Subcutaneous abdominal adipose tissue (tissue), 5 donors: ENCODE measurements at regions not wholly inside any gene's neighbourhood (a gene's known extent, or its start where the extent isn't known, plus 50 kb on each side); places are given as distances from the start of the nearest gene placed in this dataset.

ENCODE experiments used
- H3K27ac ChIP-seq: one replicate; pipeline ENCODE4 v1.7.0; 2013; ENCODE audit warnings: low read depth, mild to moderate bottlenecking, inconsistent platforms, low read length, moderate library complexity
- H3K27me3 ChIP-seq, 5 donors: one replicate each; pipeline ENCODE4 v1.7.0; 2013; ENCODE audit warnings: low read length in 5 of 5, inconsistent platforms in 1 of 5; ENCODE audit not compliant: control insufficient read depth in 5 of 5, insufficient read depth in 4 of 5
- H3K36me3 ChIP-seq, 5 donors: one replicate each; pipeline ENCODE4 v1.7.0; 2013; ENCODE audit warnings: low read length in 5 of 5; ENCODE audit not compliant: control insufficient read depth in 5 of 5, insufficient read depth in 5 of 5
- H3K4me1 ChIP-seq, 5 donors: one replicate each; pipeline ENCODE4 v1.7.0; 2013; ENCODE audit warnings: low read length in 5 of 5, mild to moderate bottlenecking in 3 of 5, moderate library complexity in 1 of 5; ENCODE audit not compliant: control insufficient read depth in 5 of 5, insufficient read depth in 5 of 5
- H3K4me3 ChIP-seq, 5 donors: one replicate each; pipeline ENCODE4 v1.7.0; 2013; ENCODE audit warnings: low read length in 5 of 5, low read depth in 1 of 5
- H3K9ac ChIP-seq, 5 donors: one replicate each; pipeline ENCODE4 v1.7.0; 2013; ENCODE audit warnings: low read length in 5 of 5, mild to moderate bottlenecking in 4 of 5, moderate library complexity in 3 of 5
- H3K9me3 ChIP-seq, 5 donors: one replicate each; pipeline ENCODE4 v1.7.0; 2013; ENCODE audit warnings: low read length in 5 of 5; ENCODE audit not compliant: control insufficient read depth in 5 of 5
- donor health status: healthy.
- donor health status: healthy.
- donor health status: healthy.
- donor health status: healthy.
- donor health status: healthy.

DNA sequence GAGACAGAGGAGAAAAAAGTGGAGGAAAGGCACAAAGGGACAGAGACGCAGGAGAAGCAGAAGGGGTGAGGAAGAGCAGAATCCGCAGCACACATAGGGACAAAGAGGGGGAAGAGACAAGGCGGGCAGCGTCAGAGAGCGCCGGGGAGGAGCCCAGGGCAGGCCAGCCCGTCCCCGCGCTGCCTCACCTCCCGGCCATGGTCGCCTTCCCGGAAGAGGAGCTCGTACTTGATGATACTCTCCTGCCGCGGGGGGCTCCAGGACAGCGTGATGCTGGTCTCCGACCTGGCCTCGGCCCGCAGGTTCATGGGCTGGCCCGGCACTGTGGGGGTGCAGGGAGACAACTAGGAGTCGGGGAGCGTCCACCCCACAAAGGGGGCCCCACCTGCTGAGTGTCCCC lies 100.6 kb downstream of the PTPRS start:
- Histone ChIP-seq H3K36me3 (peaks cover 6 to 70% (median 51%) of the 10 kb centered on the region in 5 donors), H3K27me3 (no peaks in the 10 kb centered on the region), H3K9ac (no peak overlapping the region), H3K4me3 (no peak overlapping the region), H3K27ac (no peak overlapping the region), H3K9me3 (no peaks in the 10 kb centered on the region), H3K4me1 (no peaks in the 10 kb centered on the region)

DNA sequence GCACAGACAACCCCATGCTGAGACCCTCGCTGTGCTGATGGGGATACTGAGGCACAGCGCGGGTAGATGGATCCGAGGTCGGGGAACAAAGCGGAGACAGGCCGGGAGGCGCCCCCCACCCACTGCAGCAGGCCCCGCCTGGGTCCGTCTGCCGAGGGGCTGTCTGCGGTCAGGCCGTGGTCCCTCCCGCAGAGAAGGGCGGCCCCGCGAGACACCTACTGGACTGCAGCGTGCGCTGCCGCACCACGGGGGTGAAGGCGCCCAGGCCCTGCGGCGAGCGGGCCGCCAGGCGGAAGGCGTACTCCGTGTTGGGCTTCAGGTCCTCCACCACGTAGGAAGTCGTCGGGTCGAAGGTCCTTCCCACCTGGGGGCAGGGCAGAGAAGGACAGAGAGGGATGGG lies 101.9 kb downstream of the PTPRS start:
- Histone ChIP-seq H3K9me3 (no peaks in the 10 kb centered on the region), H3K27ac (no peak overlapping the region), H3K4me3 (no peak overlapping the region), H3K36me3 (peaks cover 6 to 63% (median 43%) of the 10 kb centered on the region in 5 donors), H3K4me1 (no peaks in the 10 kb centered on the region), H3K27me3 (no peaks in the 10 kb centered on the region), H3K9ac (no peak overlapping the region)

- Histone ChIP-seq H3K9me3 (no peaks in the 10 kb centered on the region), H3K4me1 (no peaks in the 10 kb centered on the region), H3K9ac (no peak overlapping the region), H3K27ac (no peak overlapping the region), H3K36me3 (peaks cover 6 to 58% (median 41%) of the 10 kb centered on the region in 5 donors), H3K4me3 (no peak overlapping the region), H3K27me3 (no peaks in the 10 kb centered on the region)
Observed at GRCh38 chr19:5237939-5238480, 102.6 kb downstream of the PTPRS start.

DNA sequence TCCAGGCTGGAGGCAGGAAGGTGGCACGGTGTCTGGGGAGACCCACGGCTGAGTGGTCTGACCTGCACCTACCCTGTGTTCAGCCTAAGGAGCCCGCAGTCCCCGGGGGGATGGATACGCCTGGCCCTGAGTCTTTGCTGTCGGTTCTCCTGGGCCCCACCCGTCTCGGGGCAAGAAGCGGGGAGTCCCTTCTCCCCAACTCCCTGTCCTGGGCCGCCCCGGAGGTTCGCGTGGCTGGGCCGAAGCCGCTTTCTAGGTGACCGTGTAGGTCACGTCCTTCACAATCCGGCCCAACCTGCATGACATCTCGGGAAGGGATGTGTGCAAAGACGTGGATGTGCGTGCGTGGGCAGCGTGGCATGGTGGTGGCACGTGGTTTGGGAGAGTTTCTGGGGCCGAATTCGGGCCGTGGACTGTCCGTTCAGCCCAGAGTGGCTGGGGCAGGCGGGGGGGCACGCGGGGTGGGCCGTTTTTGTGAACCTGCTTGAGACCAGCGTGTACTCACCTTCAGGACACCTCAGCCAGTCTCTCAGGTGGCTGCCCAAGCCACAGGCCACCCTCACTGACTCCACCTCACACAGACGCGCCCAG lies 103.3 kb downstream of the PTPRS start:
- H3K27ac ChIP-seq, result no peak overlapping the region
- H3K9me3 ChIP-seq, result no peaks in the 10 kb centered on the region
- peaks cover 6 to 57% (median 41%) of the 10 kb centered on the region in 5 donors for H3K36me3 ChIP-seq
- no peaks in the 10 kb centered on the region for H3K27me3 ChIP-seq
- no peaks in the 10 kb centered on the region for H3K4me1 ChIP-seq
- no peak overlapping the region for H3K9ac ChIP-seq
- no peak overlapping the region for H3K4me3 ChIP-seq

DNA sequence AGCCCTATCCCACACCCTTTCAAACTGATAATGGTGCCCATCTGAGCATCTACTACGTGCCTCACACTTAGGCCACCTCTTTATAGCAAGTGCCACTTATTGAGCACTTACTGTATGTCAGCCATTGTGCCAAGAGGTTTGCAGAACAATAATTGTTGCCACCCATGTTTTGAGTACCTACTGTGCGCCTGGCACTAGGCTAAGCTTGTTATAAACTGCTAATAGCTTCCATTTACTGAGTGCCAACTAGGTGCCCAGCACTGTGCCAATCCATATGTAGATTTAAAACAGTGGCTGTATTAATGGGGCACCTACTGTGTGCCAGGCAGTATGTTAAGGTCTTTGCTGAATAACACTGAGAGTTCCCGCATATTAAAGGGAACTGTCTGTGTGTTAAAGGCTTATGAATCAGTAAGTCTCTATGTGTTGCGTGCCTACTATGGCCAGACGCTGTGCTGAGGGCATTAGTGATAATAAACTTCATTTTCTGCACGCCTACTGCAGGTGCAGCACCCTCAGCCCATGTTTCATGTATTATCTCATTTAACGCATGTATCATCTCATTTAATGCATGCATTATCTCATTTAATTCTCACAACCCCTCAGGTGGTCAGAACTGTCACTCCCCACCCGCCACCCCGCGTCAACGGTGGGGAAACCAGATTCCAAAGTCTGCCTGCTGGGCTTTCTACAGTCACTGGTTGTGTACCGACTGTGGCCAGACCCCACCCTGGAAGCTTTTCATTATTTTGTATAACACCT lies 105.0 kb downstream of the PTPRS start:
- Histone ChIP-seq H3K27ac (no peak overlapping the region), H3K4me3 (no peak overlapping the region), H3K9ac (no peak overlapping the region), H3K27me3 (no peaks in the 10 kb centered on the region), H3K36me3 (peaks cover 6 to 57% (median 46%) of the 10 kb centered on the region in 5 donors), H3K4me1 (no peaks in the 10 kb centered on the region), H3K9me3 (peaks cover 0 to 3% (median 0%) of the 10 kb centered on the region in 5 donors)

DNA sequence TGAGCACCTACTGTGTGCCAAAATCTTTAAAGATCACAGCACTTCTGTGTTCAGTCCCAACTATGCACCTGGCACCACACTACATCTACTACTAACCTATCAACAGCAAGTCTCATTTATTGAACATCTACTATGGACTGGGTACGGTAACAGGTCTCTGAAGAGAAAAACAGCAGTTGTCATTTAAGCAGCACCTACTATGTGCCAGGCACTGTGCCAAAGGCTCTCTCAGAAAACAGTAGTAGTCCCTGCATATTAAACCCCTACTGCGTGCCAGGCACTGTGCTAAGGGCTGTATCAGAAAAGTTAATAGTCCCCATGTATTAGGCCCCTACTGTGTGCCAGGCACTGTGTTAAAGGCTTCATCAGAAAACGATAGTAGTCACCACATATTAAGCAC lies 106.2 kb downstream of the PTPRS start:
- no peak overlapping the region for H3K4me3 ChIP-seq
- H3K27ac ChIP-seq, result no peak overlapping the region
- peaks cover 0 to 3% (median 0%) of the 10 kb centered on the region in 5 donors for H3K9me3 ChIP-seq
- H3K27me3 ChIP-seq, result no peaks in the 10 kb centered on the region
- no peaks in the 10 kb centered on the region for H3K4me1 ChIP-seq
- no peak overlapping the region for H3K9ac ChIP-seq
- H3K36me3 ChIP-seq, result peaks cover 5 to 57% (median 50%) of the 10 kb centered on the region in 5 donors

DNA sequence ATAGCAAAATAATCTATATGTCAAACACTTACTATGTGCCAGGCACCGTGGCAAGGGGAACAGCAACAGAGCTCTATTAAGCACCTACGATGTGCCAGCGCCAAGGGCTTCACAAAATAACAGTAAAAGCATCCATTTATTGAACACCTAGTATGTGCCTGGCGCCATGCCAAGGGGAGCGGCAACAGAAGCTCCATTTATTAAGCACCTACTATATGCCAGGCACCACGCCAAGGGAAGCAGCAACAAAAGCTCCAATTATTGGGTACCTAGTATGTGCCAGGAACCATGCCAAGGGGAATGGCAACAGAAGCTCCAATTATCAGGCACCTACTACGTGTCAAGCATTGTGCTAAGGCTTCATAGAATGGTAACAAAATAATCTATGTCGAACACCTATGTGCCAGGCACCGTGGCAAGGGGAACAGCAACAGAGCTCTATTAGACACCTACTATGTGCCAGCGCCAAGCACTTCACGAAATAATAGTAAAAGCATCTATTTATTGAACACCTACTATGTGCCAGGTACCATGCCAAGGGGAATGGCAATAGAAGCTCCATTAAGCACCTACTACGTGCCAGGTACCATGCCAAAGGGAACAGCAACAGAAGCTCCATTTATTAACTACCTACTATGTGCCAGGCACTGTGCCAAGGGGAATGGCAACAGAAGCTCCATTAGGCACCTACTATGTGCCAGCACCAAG lies 107.7 kb downstream of the PTPRS start:
- no peak overlapping the region for H3K9ac ChIP-seq
- no peak overlapping the region for H3K27ac ChIP-seq
- peaks cover 0 to 51% (median 41%) of the 10 kb centered on the region in 5 donors for H3K36me3 ChIP-seq
- H3K4me1 ChIP-seq, result no peaks in the 10 kb centered on the region
- H3K4me3 ChIP-seq, result no peak overlapping the region
- H3K27me3 ChIP-seq, result peaks cover 0 to 3% (median 0%) of the 10 kb centered on the region in 5 donors
- peaks cover 0 to 3% (median 0%) of the 10 kb centered on the region in 5 donors for H3K9me3 ChIP-seq

DNA sequence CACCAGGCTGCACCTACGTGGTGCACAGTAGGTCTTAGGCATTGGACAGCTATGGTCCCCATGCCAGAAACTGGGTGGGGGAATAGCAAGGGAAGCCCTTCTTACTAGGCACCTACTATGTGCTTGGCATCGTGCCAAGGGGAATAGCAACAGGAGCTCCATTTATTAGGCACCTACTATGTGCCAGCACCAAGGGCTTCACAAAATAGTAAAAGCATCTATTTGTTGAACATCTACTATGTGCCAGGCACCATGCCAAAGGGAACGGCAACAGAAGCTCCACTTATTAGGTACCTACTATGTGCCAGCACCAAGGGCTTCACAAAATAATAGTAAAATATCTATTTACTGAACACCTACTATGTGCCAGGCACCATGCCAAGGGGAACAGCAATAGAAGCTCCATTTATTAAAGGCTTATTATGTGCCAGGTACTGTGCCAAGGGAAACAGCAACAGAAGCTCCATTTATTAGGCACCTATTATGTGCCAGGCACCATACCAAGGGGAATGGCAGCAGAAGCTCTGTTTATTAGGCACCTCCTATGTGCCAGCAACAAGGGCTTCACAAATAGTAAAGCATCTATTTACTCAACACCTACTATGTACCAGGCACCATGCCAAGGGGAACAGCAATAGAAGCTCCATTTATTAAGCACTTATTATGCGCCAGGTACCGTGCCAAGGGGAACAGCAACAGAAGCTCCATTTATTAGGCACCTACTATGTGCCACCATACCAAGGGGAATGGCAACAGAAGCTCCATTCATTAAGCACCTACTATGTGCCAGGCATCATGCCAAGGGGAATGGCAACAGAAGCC lies 108.5 kb downstream of the PTPRS start:
- peaks cover 0 to 3% (median 0%) of the 10 kb centered on the region in 5 donors for H3K9me3 ChIP-seq
- no peak overlapping the region for H3K9ac ChIP-seq
- H3K27ac ChIP-seq, result no peak overlapping the region
- H3K27me3 ChIP-seq, result peaks cover 0 to 3% (median 0%) of the 10 kb centered on the region in 5 donors
- H3K4me3 ChIP-seq, result no peak overlapping the region
- peaks cover 0 to 49% (median 39%) of the 10 kb centered on the region in 5 donors for H3K36me3 ChIP-seq
- no peaks in the 10 kb centered on the region for H3K4me1 ChIP-seq

- no peak overlapping the region for H3K4me3 ChIP-seq
- peaks cover 0 to 3% (median 0%) of the 10 kb centered on the region in 5 donors for H3K9me3 ChIP-seq
- H3K4me1 ChIP-seq, result no peaks in the 10 kb centered on the region
Observed at GRCh38 chr19:5230730-5231555, 109.7 kb downstream of the PTPRS start.

More at GRCh38 chr19:5230730-5231555, 109.7 kb downstream of the PTPRS start:
- H3K27ac ChIP-seq, result no peak overlapping the region
- peaks cover 0 to 3% (median 0%) of the 10 kb centered on the region in 5 donors for H3K27me3 ChIP-seq
- H3K9ac ChIP-seq, result no peak overlapping the region
- H3K36me3 ChIP-seq, result peaks cover 0 to 40% (median 33%) of the 10 kb centered on the region in 5 donors
